ENCODE measurements at regions not wholly inside any gene's neighbourhood (a gene's known extent, or its start where the extent isn't known, plus 50 kb on each side); places are given as distances from the start of the nearest gene placed in this dataset.

DNA sequence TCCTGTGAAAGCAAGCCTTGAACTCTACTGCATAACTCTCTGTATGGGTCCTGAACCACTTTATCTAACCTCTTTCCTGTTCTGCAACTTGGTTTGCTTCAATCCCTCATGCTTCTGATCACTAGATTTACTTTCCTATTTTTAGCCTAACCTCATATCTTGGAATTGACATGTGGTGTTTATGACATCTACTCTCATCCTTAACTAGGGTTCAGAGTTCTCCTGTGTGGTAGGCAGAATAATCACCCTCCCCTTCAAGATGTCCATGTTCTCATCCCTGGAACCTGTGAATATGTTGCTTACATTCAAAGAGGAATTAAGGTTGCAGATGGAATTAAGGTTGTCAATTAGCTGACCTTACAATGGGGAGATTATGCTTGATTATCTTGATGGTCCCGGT, 67.4 kb upstream of the STXBP6 start:
- TF ChIP-seq GATA1 (IDR thresholded peaks at IDR 0.05; ENCODE audit: low read depth, low read length) (no peak), POLR2A (IDR thresholded peaks at IDR 0.05; ENCODE audit: low read length) (no peak)
- DNase-seq = no peak

DNA sequence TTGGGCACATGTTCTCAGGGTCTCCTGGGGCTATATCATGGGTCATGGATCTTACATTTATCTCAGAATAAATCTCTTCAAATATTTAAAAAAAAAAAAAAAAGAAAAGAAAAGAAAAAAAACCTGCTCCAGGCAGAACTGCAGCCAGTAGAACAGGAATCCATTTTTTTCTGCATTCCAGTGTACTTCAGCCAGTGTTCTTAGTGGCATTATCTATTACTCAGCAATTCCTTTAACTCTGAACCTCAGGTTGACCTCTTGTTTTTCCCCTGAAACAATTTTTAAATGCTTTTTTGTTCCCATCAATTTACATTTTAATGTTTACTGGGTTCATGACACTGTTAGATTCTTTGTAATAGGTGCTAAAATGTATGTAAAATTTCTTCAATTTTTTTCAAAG, 66.7 kb upstream of the STXBP6 start:
- DNase-seq = no peak
- TF ChIP-seq POLR2A (IDR thresholded peaks at IDR 0.05; ENCODE audit: low read length) (no peak), GATA1 (IDR thresholded peaks at IDR 0.05; ENCODE audit: low read depth, low read length) (no peak)

DNA sequence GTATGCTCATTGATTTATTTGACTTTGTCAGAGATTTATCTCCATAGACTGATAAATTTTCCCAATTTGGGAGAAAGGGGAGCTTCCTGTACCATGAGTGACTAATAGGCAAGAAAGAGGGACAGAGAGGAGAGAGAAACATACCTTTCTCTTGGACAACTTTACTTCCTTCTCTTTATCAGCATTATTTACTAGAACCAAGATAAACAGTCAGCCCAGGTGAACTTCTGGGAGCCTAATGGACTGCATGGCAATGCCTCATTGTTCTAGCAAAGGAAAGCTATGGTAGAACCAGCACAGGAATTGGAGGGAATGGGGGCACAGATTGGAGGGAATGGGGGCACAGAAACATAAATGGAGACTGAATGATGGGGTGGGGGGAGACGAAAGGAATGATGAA, 63.4 kb upstream of the STXBP6 start:
- no peak for TF ChIP-seq GATA1 (IDR thresholded peaks at IDR 0.05; ENCODE audit: low read depth, low read length)
- no peak for TF ChIP-seq POLR2A (IDR thresholded peaks at IDR 0.05; ENCODE audit: low read length)
- no peak for DNase-seq

DNA sequence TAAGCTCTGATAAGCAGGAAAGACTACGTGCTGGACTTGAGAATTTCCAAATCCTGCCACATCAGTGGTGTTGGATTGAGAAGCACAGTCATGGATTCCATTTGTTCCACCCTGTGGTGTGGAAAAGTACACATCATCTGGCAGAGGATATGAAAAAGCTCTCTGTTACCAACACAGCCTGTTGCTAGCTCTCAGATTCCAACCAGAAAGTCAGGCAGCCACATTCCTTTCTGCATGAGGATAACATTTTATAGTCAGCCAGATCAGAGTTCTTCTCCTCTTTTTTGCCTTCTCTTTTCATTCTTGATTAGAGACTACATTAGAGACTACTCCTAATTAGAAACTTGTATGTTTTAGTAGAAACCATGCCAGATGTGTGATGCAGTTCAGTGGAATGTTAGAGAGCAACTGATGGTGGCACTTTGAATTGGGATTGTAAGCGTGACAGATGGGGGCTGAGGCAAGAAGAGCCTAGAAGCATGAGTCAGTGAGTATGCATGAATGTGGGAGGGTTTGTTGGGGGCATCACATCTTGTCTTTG, 61.2 kb upstream of the STXBP6 start:
- TF ChIP-seq POLR2A (IDR thresholded peaks at IDR 0.05; ENCODE audit: low read length) = no peak
- TF ChIP-seq GATA1 (IDR thresholded peaks at IDR 0.05; ENCODE audit: low read depth, low read length) = no peak
- no peak for DNase-seq

DNA sequence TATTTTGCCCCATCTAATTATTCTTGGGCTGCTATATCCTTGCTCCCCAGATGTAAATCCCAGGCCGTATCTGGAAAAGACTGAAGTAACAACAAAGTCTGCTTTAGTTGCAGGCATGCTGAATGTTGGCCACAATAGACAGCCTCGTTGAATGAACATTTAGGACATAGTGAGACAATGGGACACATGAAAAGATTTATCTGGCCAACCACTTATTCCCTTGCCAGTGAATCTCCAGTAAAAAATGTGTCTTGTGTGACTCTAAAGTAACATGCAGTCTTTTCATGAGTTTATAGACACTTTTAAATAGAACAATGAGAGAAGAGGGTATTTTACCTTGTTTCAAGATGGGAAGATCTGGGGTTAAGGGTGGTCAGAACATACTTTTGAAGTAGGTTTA, 60.2 kb upstream of the STXBP6 start:
- DNase-seq = no peak
- TF ChIP-seq GATA1 (IDR thresholded peaks at IDR 0.05; ENCODE audit: low read depth, low read length) = no peak
- TF ChIP-seq POLR2A (IDR thresholded peaks at IDR 0.05; ENCODE audit: low read length) = no peak

DNA sequence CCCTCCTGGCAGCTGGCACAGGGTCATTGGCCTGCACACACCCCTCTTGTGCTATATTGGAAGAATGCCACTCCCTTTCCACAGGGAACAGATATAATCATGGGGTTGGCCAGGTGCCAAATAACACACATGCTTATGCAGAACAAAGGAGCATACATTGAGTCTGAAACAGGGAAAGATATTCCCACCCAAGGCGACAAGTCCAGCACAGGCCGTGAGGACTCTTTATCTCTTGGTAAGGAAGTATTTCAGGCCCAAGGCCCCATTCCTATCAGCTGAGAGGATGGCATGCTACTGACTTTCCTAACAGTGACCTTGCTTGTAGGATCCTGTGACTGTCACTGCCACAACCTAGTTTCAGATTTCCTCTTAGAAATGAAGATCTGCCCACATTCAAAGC, 59.0 kb upstream of the STXBP6 start:
- no peak for DNase-seq
- TF ChIP-seq GATA1 (IDR thresholded peaks at IDR 0.05; ENCODE audit: low read depth, low read length) = no peak
- no peak for TF ChIP-seq POLR2A (IDR thresholded peaks at IDR 0.05; ENCODE audit: low read length)

DNA sequence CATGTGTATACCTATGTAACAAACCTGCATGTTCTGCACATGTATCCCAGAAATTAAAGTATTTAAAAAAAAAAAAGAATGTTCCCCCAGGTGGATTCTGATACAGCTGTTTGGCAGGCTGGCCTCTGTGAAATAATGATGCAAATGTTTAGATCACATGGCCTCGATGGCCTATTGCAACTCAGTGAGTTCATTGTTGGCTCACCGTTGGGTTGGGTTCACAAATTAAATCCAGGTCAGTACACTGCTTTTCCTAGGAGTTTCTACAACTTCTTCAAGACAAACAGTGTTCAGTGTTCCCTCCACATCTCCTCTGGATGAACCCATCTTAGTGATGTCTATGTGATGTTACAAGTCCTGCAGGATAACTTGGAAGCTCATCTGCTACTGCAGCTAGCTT, 58.3 kb upstream of the STXBP6 start:
- TF ChIP-seq GATA1 (IDR thresholded peaks at IDR 0.05; ENCODE audit: low read depth, low read length) = no peak
- TF ChIP-seq POLR2A (IDR thresholded peaks at IDR 0.05; ENCODE audit: low read length) = no peak
- DNase-seq = no peak

DNA sequence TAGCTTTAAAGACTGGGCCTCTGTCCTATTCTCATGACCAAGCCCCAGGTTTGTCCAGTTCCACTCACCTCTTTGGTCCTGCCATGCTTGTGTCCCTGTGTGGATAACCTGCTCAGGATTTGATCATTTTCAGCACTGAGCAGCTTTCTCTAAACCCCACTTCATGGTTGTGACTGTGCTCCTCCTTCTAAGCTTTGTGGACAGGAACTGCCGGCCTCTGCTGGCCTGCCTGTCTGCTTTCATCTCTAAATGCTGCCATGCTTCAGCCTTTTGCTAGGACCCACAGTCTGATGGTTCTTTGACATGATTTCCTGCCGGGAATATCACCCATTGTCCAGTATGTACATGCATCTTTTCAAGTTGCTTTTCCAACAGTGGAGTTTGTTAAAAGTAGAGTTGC, 53.9 kb upstream of the STXBP6 start:
- no peak for TF ChIP-seq GATA1 (IDR thresholded peaks at IDR 0.05; ENCODE audit: low read depth, low read length)
- no peak for TF ChIP-seq POLR2A (IDR thresholded peaks at IDR 0.05; ENCODE audit: low read length)
- DNase-seq = no peak

DNA sequence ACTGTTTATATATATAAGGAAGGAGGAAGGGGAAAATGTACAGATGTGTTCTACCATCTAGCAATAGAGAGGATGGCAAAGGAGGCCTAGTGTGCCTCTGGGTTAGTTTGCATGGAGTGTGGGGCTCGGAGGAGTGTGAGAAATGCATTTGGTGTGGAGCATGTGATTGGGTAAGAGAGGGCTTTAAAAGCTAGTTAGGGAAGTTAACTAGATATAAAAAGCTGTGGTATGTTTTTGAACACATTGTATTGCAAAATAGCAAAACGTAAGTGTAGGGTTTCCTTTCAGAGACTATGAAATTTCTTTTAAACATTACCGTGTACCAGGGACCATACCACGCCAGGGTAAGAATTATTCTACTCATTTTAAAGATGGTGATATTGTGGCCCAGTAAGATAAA, 53.3 kb upstream of the STXBP6 start:
- DNase-seq = no peak
- TF ChIP-seq POLR2A (IDR thresholded peaks at IDR 0.05; ENCODE audit: low read length) = no peak
- no peak for TF ChIP-seq GATA1 (IDR thresholded peaks at IDR 0.05; ENCODE audit: low read depth, low read length)

DNA sequence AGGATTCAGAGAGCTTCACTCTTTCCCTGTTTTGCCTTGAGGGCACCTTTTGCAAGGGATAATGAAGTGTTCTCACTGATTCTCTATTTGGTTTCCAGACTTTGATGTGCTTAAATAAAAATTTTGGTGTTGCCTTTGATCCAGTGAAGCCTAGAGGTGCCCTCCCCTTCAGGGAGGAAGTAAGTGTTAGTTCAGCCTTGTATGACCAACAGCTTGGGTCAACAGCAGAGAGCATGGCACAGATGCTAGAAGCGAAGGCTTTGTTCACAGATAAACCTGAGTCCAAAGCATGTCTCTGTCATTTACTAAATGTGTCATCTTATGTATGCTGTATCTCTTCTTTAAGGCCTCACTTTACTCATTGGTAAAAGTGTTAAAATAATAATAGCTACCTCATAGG, 52.8 kb upstream of the STXBP6 start:
- DNase-seq = no peak
- TF ChIP-seq POLR2A (IDR thresholded peaks at IDR 0.05; ENCODE audit: low read length) (no peak), GATA1 (IDR thresholded peaks at IDR 0.05; ENCODE audit: low read depth, low read length) (no peak)

DNA sequence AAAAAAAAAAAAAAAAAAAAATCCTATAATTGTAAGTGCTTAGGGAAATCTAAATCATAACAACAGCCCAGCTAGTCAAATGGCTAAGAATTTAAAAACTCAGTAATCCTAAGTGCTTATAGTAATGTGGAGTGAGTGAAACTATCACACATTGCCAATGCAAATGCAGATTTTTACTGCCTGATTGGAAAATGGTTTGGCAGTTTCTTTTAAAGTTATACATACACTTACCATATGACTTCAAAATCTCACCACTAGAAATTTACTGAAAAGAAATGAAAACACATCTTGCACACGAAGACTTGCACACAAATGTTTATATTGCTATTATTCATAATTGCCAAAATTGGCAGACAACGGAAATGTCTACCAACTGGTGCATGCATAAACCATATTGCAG, 51.3 kb upstream of the STXBP6 start:
- DNase-seq = no peak
- TF ChIP-seq POLR2A (IDR thresholded peaks at IDR 0.05; ENCODE audit: low read length) = no peak
- TF ChIP-seq GATA1 (IDR thresholded peaks at IDR 0.05; ENCODE audit: low read depth, low read length) = no peak
